Prostate gland (tissue), 2 donors: ENCODE measurements at regions not wholly inside any gene's neighbourhood (a gene's known extent, or its start where the extent isn't known, plus 50 kb on each side); places are given as distances from the start of the nearest gene placed in this dataset.

Source experiments
- DNase-seq: peaks from one replicate; pipeline ENCODE4 v3.0.0-alpha.2; 2019; ENCODE audit warnings: low spot score
- H3K27ac ChIP-seq, 2 donors: fragments of 200-600 bp; sonication (generic); 2 replicates each; pipeline ENCODE4 v1.5.1; 2017 to 2019
- H3K27me3 ChIP-seq: fragments of 200-600 bp; sonication (generic); replicated peaks from 2 replicates; pipeline ENCODE4 v1.5.1; 2019; ENCODE audit not compliant: insufficient read depth
- H3K36me3 ChIP-seq, 2 donors: fragments of 200-600 bp; sonication (generic); 1 replicate in 1 of 2; 2 replicates in 1 of 2; pipeline versions ENCODE4 v1.5.1 to v1.8.1; 2017 to 2019
- H3K4me1 ChIP-seq: fragments of 200-600 bp; sonication (generic); replicated peaks from 2 replicates; pipeline ENCODE4 v1.5.1; 2019
- H3K4me3 ChIP-seq, 2 donors: fragments of 200-600 bp; sonication (generic); 2 replicates each; pipeline ENCODE4 v1.5.1; 2017 to 2019
- H3K9me3 ChIP-seq: fragments of 200-600 bp; sonication (generic); 2 replicates; pipeline ENCODE4 v1.5.1; 2017
- CTCF ChIP-seq, 4 experiments: fragments of 200-600 bp in 2 of 4; fragments of 450-650 bp in 2 of 4; sonication (generic) in 2 of 4; IDR thresholded peaks; 1 replicate in 3 of 4; 2 replicates in 1 of 4; pipeline ENCODE4 v1.5.1; 2016 to 2019; ENCODE audit warnings: antibody characterized with exemption in 4 of 4, mild to moderate bottlenecking in 2 of 4, moderate library complexity in 2 of 4
- POLR2A ChIP-seq: fragments of 450-650 bp; IDR thresholded peaks from one replicate; pipeline ENCODE4 v1.6.1; 2016; ENCODE audit warnings: antibody characterized with exemption, mild to moderate bottlenecking
- POLR2AphosphoS5 ChIP-seq: sonication (generic); formaldehyde crosslinking; IDR thresholded peaks from one replicate; pipeline ENCODE4 v1.6.1; 2017; ENCODE audit warnings: antibody characterized with exemption
- WGBS: methylation state at CpG from one replicate; pipeline ENCODE4 v1.1.5; 2018; 5-methylcytosine and 5-hydroxymethylcytosine counted together
- intact Hi-C: fragments of 100-400 bp; cut with DNase I; formaldehyde crosslinking; loops from one replicate; pipeline ENCODE4 v1.14.2; 2022

GRCh38 chr6:3948866-3949265 is 99.7 kb downstream of the FAM50B start:
- no peak overlapping the region for H3K27ac ChIP-seq
- no peaks in the 10 kb centered on the region for H3K9me3 ChIP-seq
- no peak for TF ChIP-seq POLR2A
- TF ChIP-seq CTCF (IDR thresholded peaks at IDR 0.05): no peak
- TF ChIP-seq POLR2AphosphoS5: no peak
- no peaks in the 10 kb centered on the region for H3K4me1 ChIP-seq
- H3K36me3 ChIP-seq: no peaks in the 10 kb centered on the region
- no peak for DNase-seq
- no peaks in the 10 kb centered on the region for H3K27me3 ChIP-seq
- intact Hi-C loops: no loop called here
- no peak overlapping the region for H3K4me3 ChIP-seq
- WGBS: 78% methylated on average over 4 of the region's 4 CpGs

- Histone ChIP-seq H3K27ac (no peak overlapping the region), H3K4me3 (no peak overlapping the region), H3K36me3 (no peaks in the 10 kb centered on the region), H3K27me3 (no peaks in the 10 kb centered on the region), H3K9me3 (no peaks in the 10 kb centered on the region), H3K4me1 (no peaks in the 10 kb centered on the region)
- intact Hi-C loops: no loop called here
- 79% methylated on average over 6 of the region's 6 CpGs for WGBS
- no peak for DNase-seq
- TF ChIP-seq CTCF (IDR thresholded peaks at IDR 0.05): no peak
- no peak for TF ChIP-seq POLR2AphosphoS5
- TF ChIP-seq POLR2A: no peak
Observed at GRCh38 chr6:3949521-3949920, 100.3 kb downstream of the FAM50B start.

- Histone ChIP-seq H3K27me3 (no peaks in the 10 kb centered on the region), H3K9me3 (no peaks in the 10 kb centered on the region), H3K4me1 (no peaks in the 10 kb centered on the region), H3K4me3 (no peak overlapping the region), H3K27ac (no peak overlapping the region), H3K36me3 (no peaks in the 10 kb centered on the region)
- no peak for TF ChIP-seq POLR2AphosphoS5
- TF ChIP-seq POLR2A: no peak
- no peak for TF ChIP-seq CTCF (IDR thresholded peaks at IDR 0.05)
- 97% methylated on average over 1 of the region's 1 CpG for WGBS
- DNase-seq: no peak
- intact Hi-C loops: no loop called here
Observed at GRCh38 chr6:3956054-3956453, 106.9 kb downstream of the FAM50B start.

GRCh38 chr6:3957321-3957720 is 108.1 kb downstream of the FAM50B start:
- H3K4me1 ChIP-seq: no peaks in the 10 kb centered on the region
- DNase-seq: no peak
- H3K36me3 ChIP-seq: no peaks in the 10 kb centered on the region
- no peak overlapping the region for H3K27ac ChIP-seq
- intact Hi-C loops: no loop called here
- H3K4me3 ChIP-seq: no peak overlapping the region
- no peaks in the 10 kb centered on the region for H3K9me3 ChIP-seq
- 89% methylated on average over 1 of the region's 1 CpG for WGBS
- TF ChIP-seq POLR2A (no peak), POLR2AphosphoS5 (no peak), CTCF (IDR thresholded peaks at IDR 0.05) (no peak)
- H3K27me3 ChIP-seq: no peaks in the 10 kb centered on the region

GRCh38 chr6:3958255-3958654 is 109.1 kb downstream of the FAM50B start:
- TF ChIP-seq POLR2AphosphoS5 (no peak), CTCF (IDR thresholded peaks at IDR 0.05) (no peak), POLR2A (no peak)
- no peaks in the 10 kb centered on the region for H3K27me3 ChIP-seq
- H3K4me3 ChIP-seq: no peak overlapping the region
- 83% methylated on average over 7 of the region's 7 CpGs for WGBS
- no peaks in the 10 kb centered on the region for H3K36me3 ChIP-seq
- no peak overlapping the region for H3K27ac ChIP-seq
- H3K4me1 ChIP-seq: no peaks in the 10 kb centered on the region
- no peak for DNase-seq
- no peaks in the 10 kb centered on the region for H3K9me3 ChIP-seq
- intact Hi-C loops: no loop called here
